ENCODE measurements at regions not wholly inside any gene's neighbourhood (a gene's known extent, or its start where the extent isn't known, plus 50 kb on each side); places are given as distances from the start of the nearest gene placed in this dataset.

DNA sequence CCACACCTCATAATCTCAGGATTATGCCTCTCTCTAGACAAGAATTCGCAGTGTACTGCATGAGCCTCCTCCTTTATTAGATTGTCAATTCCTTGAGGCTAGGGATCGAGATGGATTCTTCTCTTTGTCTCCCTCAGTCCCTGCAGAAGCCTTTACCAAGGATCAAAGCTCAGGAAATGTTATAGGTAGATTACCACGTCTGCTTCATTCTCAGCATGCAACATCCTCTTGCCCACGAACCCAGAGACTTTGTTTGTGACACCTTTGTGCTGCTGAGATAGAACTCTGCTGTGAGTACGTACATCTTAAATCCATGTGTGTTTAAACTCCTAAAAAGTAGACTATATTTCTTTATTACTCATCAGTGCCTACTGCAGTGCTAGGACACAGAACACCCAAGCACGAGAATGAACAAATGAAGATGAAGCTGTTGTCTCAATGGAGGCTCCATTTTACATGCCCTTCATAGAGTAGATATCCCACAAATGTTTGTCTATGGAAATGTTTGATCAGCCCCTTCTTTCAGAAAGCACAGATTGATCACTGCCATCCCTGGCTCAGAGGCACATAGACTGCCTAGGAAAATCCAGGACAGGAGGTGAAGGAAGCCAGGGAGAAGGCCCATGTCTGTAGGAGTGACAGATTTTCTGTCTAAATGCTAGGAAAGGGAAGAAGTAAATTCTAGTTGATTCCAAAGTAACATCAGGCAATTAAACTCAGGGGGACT is 98.8 kb upstream of the KLHL29 start:
- intact Hi-C loops (cut with DNase I; ENCODE audit: low total_unique reads) = no loop called here
- no peaks in the 10 kb centered on the region for H3K36me3 ChIP-seq (ENCODE audit: low read depth, missing control alignments)
- H3K9me3 ChIP-seq = no peaks in the 10 kb centered on the region
- H3K4me1 ChIP-seq = peaks cover 13% of the 10 kb centered on the region
- H3K27ac ChIP-seq = peak overlapping the region in 1 of 2 donors; percentile 39
- WGBS, 2 donors = 87 to 90% methylated on average over 6 of the region's 6 CpGs
- no peak for DNase-seq
- TF ChIP-seq, protein P1, sequence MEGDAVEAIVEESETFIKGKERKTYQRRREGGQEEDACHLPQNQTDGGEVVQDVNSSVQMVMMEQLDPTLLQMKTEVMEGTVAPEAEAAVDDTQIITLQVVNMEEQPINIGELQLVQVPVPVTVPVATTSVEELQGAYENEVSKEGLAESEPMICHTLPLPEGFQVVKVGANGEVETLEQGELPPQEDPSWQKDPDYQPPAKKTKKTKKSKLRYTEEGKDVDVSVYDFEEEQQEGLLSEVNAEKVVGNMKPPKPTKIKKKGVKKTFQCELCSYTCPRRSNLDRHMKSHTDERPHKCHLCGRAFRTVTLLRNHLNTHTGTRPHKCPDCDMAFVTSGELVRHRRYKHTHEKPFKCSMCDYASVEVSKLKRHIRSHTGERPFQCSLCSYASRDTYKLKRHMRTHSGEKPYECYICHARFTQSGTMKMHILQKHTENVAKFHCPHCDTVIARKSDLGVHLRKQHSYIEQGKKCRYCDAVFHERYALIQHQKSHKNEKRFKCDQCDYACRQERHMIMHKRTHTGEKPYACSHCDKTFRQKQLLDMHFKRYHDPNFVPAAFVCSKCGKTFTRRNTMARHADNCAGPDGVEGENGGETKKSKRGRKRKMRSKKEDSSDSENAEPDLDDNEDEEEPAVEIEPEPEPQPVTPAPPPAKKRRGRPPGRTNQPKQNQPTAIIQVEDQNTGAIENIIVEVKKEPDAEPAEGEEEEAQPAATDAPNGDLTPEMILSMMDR (IDR thresholded peaks at IDR 0.05) = no peak
- TF ChIP-seq POLR2A (IDR thresholded peaks at IDR 0.05) = no peak
- H3K27me3 ChIP-seq = no peaks in the 10 kb centered on the region
- no peak overlapping the region for H3K4me3 ChIP-seq

DNA sequence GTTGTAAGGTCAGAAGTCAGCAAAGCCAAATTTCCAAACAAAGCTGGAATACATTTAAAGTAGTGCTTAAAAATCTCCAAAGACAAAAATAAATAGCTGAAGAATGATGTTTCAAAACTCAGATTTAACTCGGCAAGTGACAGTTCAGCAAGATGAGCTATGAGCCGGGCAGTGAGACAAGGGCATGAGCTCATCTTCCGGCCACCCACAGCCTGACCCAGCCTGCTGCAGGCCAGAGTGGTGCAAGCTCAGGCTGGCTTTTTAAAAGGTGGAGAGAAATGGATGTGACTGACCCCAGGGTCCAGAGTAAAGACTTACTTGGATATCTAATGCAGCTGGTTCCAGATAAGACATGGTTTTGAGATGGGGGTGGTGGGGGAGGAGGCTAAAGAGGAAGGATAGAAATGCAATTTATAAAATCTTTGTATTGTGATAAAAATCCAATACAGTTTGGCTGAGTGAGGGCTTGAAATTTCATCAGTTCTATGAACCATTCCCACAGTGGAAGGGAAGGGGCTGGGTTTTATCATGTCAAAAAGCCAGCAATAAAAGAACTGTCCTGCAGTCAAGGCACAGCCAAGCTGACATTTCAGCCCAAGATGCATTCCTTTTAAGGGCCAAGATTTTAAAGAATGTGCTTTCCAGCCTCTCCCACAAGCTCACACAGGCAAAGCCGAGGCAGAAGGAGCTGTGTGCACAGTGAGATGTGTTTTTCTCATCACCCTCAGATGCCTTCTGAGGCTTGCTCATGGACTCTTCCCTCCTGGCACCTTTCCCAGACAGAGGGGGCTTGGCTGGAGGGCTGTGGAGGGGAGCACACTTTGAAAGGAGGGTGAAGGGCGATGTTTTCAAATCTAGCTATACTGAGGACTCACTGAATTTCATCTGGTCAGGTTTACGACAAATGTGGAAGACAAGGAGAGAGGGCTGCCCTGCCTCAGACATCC is 97.9 kb upstream of the KLHL29 start:
- no peak overlapping the region for H3K4me3 ChIP-seq
- H3K27ac ChIP-seq = peak overlapping the region in 1 of 2 donors; percentile 39
- H3K9me3 ChIP-seq = no peaks in the 10 kb centered on the region
- no peak for TF ChIP-seq POLR2A (IDR thresholded peaks at IDR 0.05)
- TF ChIP-seq, protein P1 (IDR thresholded peaks at IDR 0.05) = no peak
- no peaks in the 10 kb centered on the region for H3K36me3 ChIP-seq (ENCODE audit: low read depth, missing control alignments)
- DNase-seq = peak; percentile 56
- H3K27me3 ChIP-seq = no peaks in the 10 kb centered on the region
- H3K4me1 ChIP-seq = peaks cover 13% of the 10 kb centered on the region
- 39 to 40% methylated on average over 6 of the region's 6 CpGs for WGBS, 2 donors
- intact Hi-C loops (cut with DNase I; ENCODE audit: low total_unique reads) = no loop called here

DNA sequence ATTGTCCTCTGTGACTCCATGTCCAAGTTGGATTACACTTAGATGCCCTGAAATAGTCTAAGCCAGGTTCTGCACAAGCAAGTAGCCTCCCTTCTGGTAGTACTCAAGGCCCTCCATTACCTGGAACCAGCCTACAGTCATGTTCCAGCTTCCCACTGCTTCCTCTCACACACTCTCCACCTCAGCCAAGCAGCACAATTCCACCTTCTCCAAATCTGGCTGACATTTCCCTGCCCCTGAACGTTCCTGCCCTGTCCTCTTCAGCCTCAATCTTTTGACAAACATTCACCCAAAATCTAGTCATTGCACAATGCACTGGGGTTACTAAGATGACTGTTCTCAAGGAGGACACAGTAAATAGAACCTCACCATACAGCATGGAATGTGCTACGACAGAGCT is 95.3 kb upstream of the KLHL29 start:
- no peak for DNase-seq
- Histone ChIP-seq H3K9me3 (no peaks in the 10 kb centered on the region), H3K27me3 (no peaks in the 10 kb centered on the region), H3K4me1 (peaks cover 13% of the 10 kb centered on the region), H3K27ac (no peak overlapping the region), H3K36me3 (ENCODE audit: low read depth, missing control alignments) (no peaks in the 10 kb centered on the region), H3K4me3 (no peak overlapping the region)
- TF ChIP-seq, protein P1 (IDR thresholded peaks at IDR 0.05) = no peak
- TF ChIP-seq POLR2A (IDR thresholded peaks at IDR 0.05) = no peak
- intact Hi-C loops (cut with DNase I; ENCODE audit: low total_unique reads) = no loop called here
- whole genome bisulfite sequencing, 2 donors = 82% methylated on average over 2 of the region's 2 CpGs

DNA sequence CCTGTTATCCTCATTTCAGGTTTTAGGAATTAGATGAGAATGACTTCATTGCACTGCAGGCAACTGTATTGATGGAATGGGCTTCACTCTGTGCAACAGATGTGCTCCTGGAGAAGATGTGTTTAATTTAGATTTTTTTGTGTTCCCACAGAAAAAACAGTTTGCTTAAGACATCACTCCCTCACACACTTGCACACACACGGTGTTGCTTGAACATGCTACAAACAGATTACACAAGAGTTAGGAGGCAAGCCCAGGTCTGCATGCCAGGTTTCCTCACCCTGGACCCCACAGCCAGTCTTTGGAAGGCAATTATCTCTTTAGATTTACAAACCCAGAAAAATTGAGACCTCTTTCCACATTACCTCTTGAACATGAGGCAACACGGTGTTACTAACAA is 93.7 kb upstream of the KLHL29 start:
- Histone ChIP-seq H3K4me3 (no peak overlapping the region), H3K4me1 (peaks cover 8% of the 10 kb centered on the region), H3K9me3 (no peaks in the 10 kb centered on the region), H3K36me3 (ENCODE audit: low read depth, missing control alignments) (no peaks in the 10 kb centered on the region), H3K27me3 (no peaks in the 10 kb centered on the region), H3K27ac (no peak overlapping the region)
- intact Hi-C loops (cut with DNase I; ENCODE audit: low total_unique reads) = no loop called here
- WGBS, 2 donors = 54 to 80% methylated on average over 2 of the region's 2 CpGs
- no peak for DNase-seq
- no peak for TF ChIP-seq POLR2A (IDR thresholded peaks at IDR 0.05)
- TF ChIP-seq, protein P1 (IDR thresholded peaks at IDR 0.05) = no peak

Data from testis (tissue), 2 donors.